Fibroblast of upper back skin (primary cell): ENCODE measurements at regions not wholly inside any gene's neighbourhood (a gene's known extent, or its start where the extent isn't known, plus 50 kb on each side); places are given as distances from the start of the nearest gene placed in this dataset.
A peak's percentile ranks its signal among the peaks of the same experiment; 100 is the strongest.
"Not testable (repeated sequence)": the region's sequence is repeated elsewhere in the genome, so short reads cannot be mapped to it uniquely, and the experiment has no call there.

Experiments used
- DNase-seq: peaks from one replicate; pipeline ENCODE4 v3.0.0-alpha.2; 2013

- not testable (repeated sequence) for DNase-seq
Measured at GRCh38 chr2:91574255-91574654, 2882.8 kb downstream of the RPIA start.

DNA sequence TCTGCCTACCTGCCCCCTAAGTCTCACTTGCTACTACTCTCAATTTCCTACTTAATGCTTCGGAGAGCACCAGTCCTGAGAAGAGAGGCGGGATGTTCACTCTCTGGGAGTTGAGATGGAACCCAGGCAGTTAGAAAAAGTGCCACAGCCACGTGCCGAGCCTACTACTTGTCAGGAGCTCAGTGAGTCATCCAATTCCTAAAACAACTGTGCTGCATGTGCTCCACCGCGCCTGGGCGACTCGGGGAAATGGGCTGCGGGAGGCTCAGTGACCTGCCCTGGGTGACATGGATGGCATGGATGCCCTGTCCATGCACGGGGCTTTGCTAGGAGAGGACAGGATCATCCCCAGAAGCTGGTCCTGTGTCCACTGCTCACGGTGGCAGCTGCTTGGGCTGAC, 2884.2 kb downstream of the RPIA start:
- not testable (repeated sequence) for DNase-seq

GRCh38 chr2:91577406-91577805, 2885.9 kb downstream of the RPIA start:
- DNase-seq = not testable (repeated sequence)

DNA sequence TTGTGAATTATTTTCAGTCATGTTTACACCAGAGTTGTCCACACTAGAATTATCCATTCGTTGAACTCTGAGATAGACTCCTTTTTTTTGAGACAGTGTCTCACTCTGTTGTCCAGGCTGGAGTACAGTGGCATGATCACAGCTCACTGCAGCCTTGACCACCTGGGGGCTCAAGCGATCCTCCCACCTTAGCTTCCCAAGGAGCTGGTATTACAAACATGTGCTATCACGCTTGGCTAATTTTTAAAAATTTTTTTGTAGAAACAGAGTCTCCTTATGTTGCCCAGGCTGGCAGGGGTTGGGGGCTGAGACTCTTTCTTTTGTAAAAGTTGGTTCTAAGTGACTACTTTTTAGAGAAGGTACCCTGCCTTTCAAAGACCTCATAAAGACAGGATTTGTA, 2887.2 kb downstream of the RPIA start:
- not testable (repeated sequence) for DNase-seq

GRCh38 chr2:91579555-91579954, 2888.1 kb downstream of the RPIA start:
- not testable (repeated sequence) for DNase-seq

- not testable (repeated sequence) for DNase-seq
Measured at GRCh38 chr2:91580043-91580442, 2888.6 kb downstream of the RPIA start.

DNA sequence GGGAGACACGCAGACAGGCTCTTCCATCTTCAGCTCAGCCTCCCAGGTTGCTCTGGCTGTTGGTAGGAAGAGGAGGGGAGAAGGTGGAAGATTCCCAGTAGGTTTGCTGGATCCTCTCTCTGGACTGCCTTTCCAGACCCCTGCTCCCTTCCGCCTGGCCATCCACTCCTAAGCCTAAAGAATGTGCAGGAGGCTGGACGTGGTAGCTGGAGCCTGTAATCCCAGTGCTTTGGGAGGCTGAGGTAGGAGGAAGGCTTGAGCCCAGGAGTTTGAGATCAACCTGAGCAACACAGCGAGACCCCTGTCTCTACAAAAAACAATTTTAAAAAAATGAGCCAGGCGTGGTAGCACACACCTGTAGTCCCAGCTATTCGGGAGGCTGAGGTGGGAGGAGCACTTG, 2895.6 kb downstream of the RPIA start:
- DNase-seq = not testable (repeated sequence)

DNA sequence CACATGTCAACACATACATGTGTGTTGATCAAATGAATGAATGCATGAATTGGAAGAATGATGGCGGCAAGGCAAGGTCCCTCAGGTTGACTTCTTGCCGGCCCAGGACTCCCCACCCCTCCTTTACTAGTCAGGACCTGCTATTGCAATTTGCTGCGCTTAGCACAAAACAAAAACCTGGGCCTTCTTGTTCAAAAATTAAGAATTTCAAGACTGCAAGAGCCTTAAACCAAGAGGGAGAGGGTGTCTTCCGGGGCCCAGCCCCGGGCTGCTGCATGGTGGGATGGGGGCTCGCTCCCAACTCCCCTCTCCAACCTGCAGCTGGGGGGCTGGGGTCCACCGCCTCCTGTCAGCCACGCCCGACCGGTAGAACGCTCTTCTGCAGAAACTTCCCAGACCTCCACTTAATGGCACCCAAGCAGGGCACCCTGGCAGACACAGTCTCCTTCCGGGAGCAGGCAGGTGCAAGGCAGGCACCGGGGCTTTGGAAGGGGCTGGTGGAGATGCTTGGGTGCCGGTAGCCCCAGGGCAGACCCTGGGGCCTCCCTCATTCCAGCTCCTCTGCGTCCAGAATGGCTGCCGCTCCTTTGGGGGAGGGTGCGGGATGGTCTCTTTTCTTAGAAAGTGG, 2896.5 kb downstream of the RPIA start:
- not testable (repeated sequence) for DNase-seq

DNA sequence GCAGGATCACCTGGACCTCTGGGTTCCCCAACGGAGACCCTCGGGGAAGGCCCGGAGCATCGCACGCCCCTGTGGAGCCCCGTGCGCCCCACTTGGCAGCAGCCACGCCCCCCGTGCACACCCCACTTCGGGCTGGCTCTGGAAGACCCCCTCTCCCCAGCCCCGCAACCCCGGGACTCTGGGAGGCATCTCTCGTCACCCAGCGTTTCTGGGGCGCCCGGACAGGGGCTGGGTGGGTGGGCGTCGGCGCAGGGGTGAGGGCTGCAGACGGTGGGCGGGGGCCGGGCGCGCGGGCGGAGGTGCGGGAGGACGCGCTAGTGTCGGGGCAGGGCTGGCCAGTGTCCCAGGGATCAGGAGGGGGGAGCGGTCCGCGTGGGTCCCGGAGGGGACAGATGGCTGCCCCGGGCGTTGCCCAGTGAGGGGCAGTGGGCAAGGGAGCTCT, 2897.3 kb downstream of the RPIA start:
- not testable (repeated sequence) for DNase-seq

- DNase-seq = not testable (repeated sequence)
Measured at GRCh38 chr2:91589454-91590328, 2898.2 kb downstream of the RPIA start.

GRCh38 chr2:91590381-91590780, 2898.9 kb downstream of the RPIA start:
- DNase-seq = not testable (repeated sequence)

DNA sequence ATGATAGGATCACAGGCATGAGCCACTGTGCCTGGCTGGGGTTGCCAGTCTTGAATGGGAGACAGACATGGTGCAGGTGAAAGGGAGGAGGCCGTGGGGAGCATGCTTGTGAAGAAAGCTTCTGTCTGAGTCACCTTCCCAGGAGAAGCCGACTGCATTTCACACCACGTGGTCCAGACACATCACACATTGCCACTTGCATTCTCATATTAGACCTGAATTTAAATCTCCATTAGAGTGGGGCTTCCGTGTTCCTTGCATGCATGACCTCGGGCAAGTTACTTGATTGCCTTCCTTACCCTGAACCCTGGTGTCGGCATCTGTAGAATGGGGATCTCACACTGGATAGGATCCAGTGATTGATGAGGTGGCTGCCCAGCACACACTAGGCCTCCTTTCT, 2899.6 kb downstream of the RPIA start:
- not testable (repeated sequence) for DNase-seq

GRCh38 chr2:91597436-91597835, 2906.0 kb downstream of the RPIA start:
- not testable (repeated sequence) for DNase-seq

DNA sequence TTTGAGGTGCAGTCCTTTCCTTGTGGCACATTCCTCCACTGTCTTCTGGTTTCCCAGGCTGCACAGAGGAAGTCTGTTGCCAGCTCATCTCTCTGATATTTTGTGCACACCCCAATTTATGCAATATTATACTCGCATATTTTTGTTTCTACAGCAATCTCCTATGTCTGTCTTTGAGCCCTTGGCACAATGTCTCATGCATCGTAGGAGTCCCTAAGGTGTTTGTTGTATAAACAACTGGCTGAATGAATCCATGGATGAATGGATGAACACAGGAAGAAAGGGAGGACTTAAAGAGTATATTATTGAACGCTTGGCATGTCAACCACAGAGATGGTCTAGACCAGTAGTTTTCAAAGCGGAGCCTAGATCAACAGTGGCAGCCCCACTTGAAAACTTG, 2907.0 kb downstream of the RPIA start:
- DNase-seq = peak; percentile 35

- peak; percentile 21 for DNase-seq
Measured at GRCh38 chr2:91599000-91599399, 2907.5 kb downstream of the RPIA start.

- not testable (repeated sequence) for DNase-seq
Measured at GRCh38 chr2:91602860-91603259, 2911.4 kb downstream of the RPIA start.

DNA sequence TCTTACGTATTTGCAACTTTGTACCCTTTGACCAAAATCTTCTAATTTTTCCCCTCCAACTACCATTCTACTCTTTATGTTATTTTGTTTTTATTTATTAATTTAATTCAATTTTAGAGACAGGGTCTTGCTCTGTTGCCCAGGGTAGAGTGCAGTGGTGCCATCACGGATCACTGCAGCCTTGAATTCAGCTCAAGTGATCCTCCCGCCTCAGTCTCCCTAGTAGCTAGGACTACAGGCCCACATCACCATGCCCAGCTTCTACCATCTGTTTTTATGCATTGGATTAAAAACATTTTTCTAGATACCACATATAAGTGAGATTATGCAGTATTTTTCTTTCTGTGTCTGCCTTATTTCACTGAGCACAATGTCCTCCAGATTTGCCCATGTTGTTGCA, 2912.5 kb downstream of the RPIA start:
- not testable (repeated sequence) for DNase-seq

- DNase-seq = not testable (repeated sequence)
Measured at GRCh38 chr2:91604629-91605028, 2913.2 kb downstream of the RPIA start.

GRCh38 chr2:91623739-91624138, 2932.3 kb downstream of the RPIA start:
- DNase-seq = not testable (repeated sequence)

DNA sequence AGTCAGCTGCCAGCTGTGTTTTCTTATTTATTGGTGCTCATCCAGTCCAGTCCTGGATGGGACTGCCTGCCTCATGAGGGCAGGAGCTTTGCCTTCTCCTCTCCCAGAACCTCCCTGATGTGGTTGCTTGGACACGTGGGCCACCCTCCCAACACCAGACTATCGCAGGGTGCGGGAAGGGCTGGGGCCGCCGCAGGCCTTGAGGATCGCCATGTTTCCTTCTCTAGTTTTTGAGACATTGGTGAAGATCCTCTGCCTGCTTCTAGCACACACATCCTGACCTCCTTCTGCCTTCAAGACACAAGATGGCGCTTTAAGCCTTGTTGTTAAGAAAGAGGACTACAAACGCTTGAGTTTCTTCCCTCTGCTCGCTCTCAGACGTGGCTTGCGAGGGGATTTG, 2937.0 kb downstream of the RPIA start:
- DNase-seq = not testable (repeated sequence)

GRCh38 chr2:91657193-91657592, 2965.7 kb downstream of the RPIA start:
- DNase-seq = peak; percentile 47

GRCh38 chr2:91658336-91658735, 2966.9 kb downstream of the RPIA start:
- not testable (repeated sequence) for DNase-seq

DNA sequence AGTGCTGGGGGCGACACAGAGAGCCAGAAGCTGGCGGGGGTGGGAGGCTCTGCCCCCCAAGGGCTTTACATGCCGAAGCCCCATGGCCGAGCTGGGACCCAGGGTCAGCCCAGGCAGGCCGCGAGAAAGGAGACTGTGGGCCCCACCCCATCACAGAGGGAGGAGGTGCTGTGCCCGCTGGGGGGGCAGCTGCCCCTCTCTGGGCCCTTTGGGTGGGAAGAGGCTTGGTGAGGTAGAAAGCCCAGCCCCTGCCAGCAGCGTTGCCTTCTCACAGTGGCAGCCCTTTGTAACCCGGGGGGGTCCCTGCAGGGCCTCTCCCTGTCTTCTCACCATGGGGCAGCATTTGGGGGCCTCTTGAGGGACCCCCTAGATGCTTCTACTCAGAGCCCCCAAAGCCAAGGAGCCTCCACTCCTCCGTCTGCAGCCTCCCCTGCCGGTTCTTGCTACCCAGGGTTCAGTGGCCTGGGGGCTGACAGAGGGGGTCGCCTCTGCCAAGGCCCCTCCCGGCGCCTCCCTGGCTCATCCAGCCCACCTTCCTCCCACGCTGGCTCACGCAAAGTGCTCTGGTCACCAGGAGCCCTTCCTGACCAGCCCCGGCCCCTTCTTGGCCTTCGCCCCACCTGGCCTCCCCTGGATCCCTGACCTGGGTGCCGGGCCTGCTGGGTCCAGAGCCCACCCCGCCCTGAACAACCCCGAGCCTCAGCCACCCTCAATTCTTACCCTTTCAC, 2967.9 kb downstream of the RPIA start:
- DNase-seq = not testable (repeated sequence)
